Type B pancreatic cell (in vitro differentiated cells): ENCODE measurements at regions not wholly inside any gene's neighbourhood (a gene's known extent, or its start where the extent isn't known, plus 50 kb on each side); places are given as distances from the start of the nearest gene placed in this dataset.

Experiments used
- DNase-seq: peaks from one replicate; pipeline ENCODE4 v3.0.0; 2021; ENCODE audit warnings: mixed read lengths; ENCODE audit not compliant: unreplicated experiment; ENCODE audit errors: extremely low spot score
- H3K27ac Mint-ChIP-seq: 2 replicates; pipeline ENCODE4 v1.8.0; 2021; ENCODE audit warnings: mild to moderate bottlenecking, mixed read lengths
- H3K27me3 Mint-ChIP-seq: 2 replicates; pipeline ENCODE4 v1.8.0; 2021; ENCODE audit warnings: mixed read lengths
- H3K36me3 Mint-ChIP-seq: 2 replicates; pipeline ENCODE4 v1.8.0; 2021; ENCODE audit warnings: mixed read lengths
- H3K4me1 Mint-ChIP-seq: one replicate; pipeline ENCODE4 v1.8.0; 2021; ENCODE audit warnings: mixed read lengths; ENCODE audit not compliant: unreplicated experiment
- H3K4me3 Mint-ChIP-seq: 2 replicates; pipeline ENCODE4 v1.8.0; 2021; ENCODE audit warnings: mild to moderate bottlenecking, mixed read lengths
- H3K9me3 Mint-ChIP-seq: 2 replicates; pipeline ENCODE4 v1.8.0; 2021; ENCODE audit warnings: mixed read lengths
- CTCF ChIP-seq: fragments of 200-600 bp; sonication (generic); conservative IDR thresholded peaks from 2 replicates; pipeline ENCODE4 v1.5.0; 2021; ENCODE audit warnings: antibody characterized with exemption, mild to moderate bottlenecking

- Mint-ChIP-seq H3K4me1 (no peaks in the 10 kb centered on the region), H3K27me3 (no peaks in the 10 kb centered on the region), H3K4me3 (peak overlapping the region; percentile 76), H3K9me3 (no peaks in the 10 kb centered on the region), H3K36me3 (no peaks in the 10 kb centered on the region), H3K27ac (peak overlapping the region; percentile 7)
- TF ChIP-seq CTCF = no peak
- no peak for DNase-seq
These were observed 204.1 kb downstream of the PIK3C3 start for GRCh38 chr18:42159146-42159545.

- TF ChIP-seq CTCF = no peak
- DNase-seq = no peak
- Mint-ChIP-seq H3K4me3 (no peak overlapping the region), H3K36me3 (no peaks in the 10 kb centered on the region), H3K9me3 (peaks cover 4% of the 10 kb centered on the region), H3K27me3 (no peaks in the 10 kb centered on the region), H3K27ac (no peak overlapping the region), H3K4me1 (no peaks in the 10 kb centered on the region)
These were observed 208.3 kb downstream of the PIK3C3 start for GRCh38 chr18:42163321-42163720.

GRCh38 chr18:42164556-42164955 lies 209.5 kb downstream of the PIK3C3 start:
- no peaks in the 10 kb centered on the region for H3K4me1 Mint-ChIP-seq
- no peaks in the 10 kb centered on the region for H3K27me3 Mint-ChIP-seq
- H3K36me3 Mint-ChIP-seq = no peaks in the 10 kb centered on the region
- DNase-seq = no peak
- no peak overlapping the region for H3K27ac Mint-ChIP-seq
- no peak for TF ChIP-seq CTCF
- H3K4me3 Mint-ChIP-seq = no peak overlapping the region
- H3K9me3 Mint-ChIP-seq = peaks cover 5% of the 10 kb centered on the region

- H3K4me1 Mint-ChIP-seq = no peaks in the 10 kb centered on the region
- H3K9me3 Mint-ChIP-seq = peaks cover 5% of the 10 kb centered on the region
- no peak overlapping the region for H3K27ac Mint-ChIP-seq
- no peaks in the 10 kb centered on the region for H3K27me3 Mint-ChIP-seq
- no peaks in the 10 kb centered on the region for H3K36me3 Mint-ChIP-seq
- no peak overlapping the region for H3K4me3 Mint-ChIP-seq
- no peak for DNase-seq
- no peak for TF ChIP-seq CTCF
These were observed 211.0 kb downstream of the PIK3C3 start for GRCh38 chr18:42165922-42166513.

- TF ChIP-seq CTCF = no peak
- no peak overlapping the region for H3K27ac Mint-ChIP-seq
- DNase-seq = no peak
- H3K36me3 Mint-ChIP-seq = no peaks in the 10 kb centered on the region
- H3K4me1 Mint-ChIP-seq = no peaks in the 10 kb centered on the region
- H3K27me3 Mint-ChIP-seq = no peaks in the 10 kb centered on the region
- peaks cover 5% of the 10 kb centered on the region for H3K9me3 Mint-ChIP-seq
- H3K4me3 Mint-ChIP-seq = no peak overlapping the region
These were observed 213.5 kb downstream of the PIK3C3 start for GRCh38 chr18:42168487-42168886.

- Mint-ChIP-seq H3K27ac (no peak overlapping the region), H3K4me3 (no peak overlapping the region), H3K4me1 (no peaks in the 10 kb centered on the region), H3K36me3 (no peaks in the 10 kb centered on the region), H3K9me3 (peaks cover 5% of the 10 kb centered on the region), H3K27me3 (no peaks in the 10 kb centered on the region)
- DNase-seq = no peak
- TF ChIP-seq CTCF = no peak
These were observed 213.9 kb downstream of the PIK3C3 start for GRCh38 chr18:42168907-42169306.
